Lower lobe of right lung (tissue), 2 donors: ENCODE measurements at regions not wholly inside any gene's neighbourhood (a gene's known extent, or its start where the extent isn't known, plus 50 kb on each side); places are given as distances from the start of the nearest gene placed in this dataset.
"Not testable (repeated sequence)": the region's sequence is repeated elsewhere in the genome, so short reads cannot be mapped to it uniquely, and the experiment has no call there.

ENCODE experiments used
- ATAC-seq, 2 donors: fragments of 200-7000 bp; cut with Tn5 transposase; one replicate each; pipeline ENCODE4 v1.9.1; 2020 to 2022; ENCODE audit warnings: mild to moderate bottlenecking in 2 of 2, moderate library complexity in 2 of 2
- DNase-seq: peaks from one replicate; pipeline ENCODE4 v3.0.0-alpha.2; 2020
- H3K27ac ChIP-seq: fragments of 200-600 bp; one replicate; pipeline ENCODE4 v1.8.0; 2022
- H3K27me3 ChIP-seq: fragments of 200-600 bp; one replicate; pipeline ENCODE4 v1.8.0; 2022; ENCODE audit warnings: low read depth
- H3K36me3 ChIP-seq: fragments of 200-600 bp; one replicate; pipeline ENCODE4 v1.8.0; 2022; ENCODE audit warnings: mild to moderate bottlenecking
- H3K4me1 ChIP-seq: fragments of 200-600 bp; one replicate; pipeline ENCODE4 v1.8.0; 2022
- H3K4me3 ChIP-seq: fragments of 200-600 bp; one replicate; pipeline ENCODE4 v1.8.0; 2022; ENCODE audit warnings: mild to moderate bottlenecking
- H3K9me3 ChIP-seq: fragments of 200-600 bp; one replicate; pipeline ENCODE4 v1.8.0; 2022
- CTCF ChIP-seq: fragments of 200-600 bp; IDR thresholded peaks from one replicate; pipeline ENCODE4 v1.8.0; 2022; ENCODE audit warnings: antibody characterized with exemption, mild to moderate bottlenecking
- intact Hi-C: fragments of 100-400 bp; cut with DNase I; formaldehyde crosslinking; loops from one replicate; pipeline ENCODE4 v1.11.0; 2022
- donor health status: DM: no; HTN: yes; CAD: no; lungs with severe emphysema.

- Histone ChIP-seq H3K36me3 (no peaks in the 10 kb centered on the region), H3K4me3 (no peak overlapping the region), H3K27ac (no peak overlapping the region), H3K4me1 (peaks cover 18% of the 10 kb centered on the region), H3K27me3 (no peaks in the 10 kb centered on the region), H3K9me3 (no peaks in the 10 kb centered on the region)
- intact Hi-C loops: no loop called here
- DNase-seq: no peak
- TF ChIP-seq CTCF: no peak
- no peak for ATAC-seq
These were observed 270.5 kb downstream of the FAM43A start for GRCh38 chr3:194955979-194956696.

- DNase-seq (no peak), ATAC-seq (no peak)
- Histone ChIP-seq H3K4me1 (peaks cover 13% of the 10 kb centered on the region), H3K36me3 (no peaks in the 10 kb centered on the region), H3K27me3 (no peaks in the 10 kb centered on the region), H3K27ac (no peak overlapping the region), H3K9me3 (no peaks in the 10 kb centered on the region), H3K4me3 (no peak overlapping the region)
- intact Hi-C loops: no loop called here
- no peak for TF ChIP-seq CTCF
These were observed 271.2 kb downstream of the FAM43A start for GRCh38 chr3:194956697-194957396.

- no peak for DNase-seq
- Histone ChIP-seq H3K4me3 (no peak overlapping the region), H3K9me3 (no peaks in the 10 kb centered on the region), H3K36me3 (no peaks in the 10 kb centered on the region), H3K27ac (no peak overlapping the region), H3K27me3 (no peaks in the 10 kb centered on the region), H3K4me1 (peaks cover 5% of the 10 kb centered on the region)
- intact Hi-C loops: no loop called here
- no peak for TF ChIP-seq CTCF
- ATAC-seq: no peak
These were observed 272.1 kb downstream of the FAM43A start for GRCh38 chr3:194957743-194958240.

GRCh38 chr3:194959217-194959616 is 273.5 kb downstream of the FAM43A start:
- intact Hi-C loops: no loop called here
- ATAC-seq: no peak

GRCh38 chr3:194959666-194960065 is 274.0 kb downstream of the FAM43A start:
- H3K27me3 ChIP-seq, H3K4me1 ChIP-seq, intact Hi-C loops, H3K4me3 ChIP-seq, DNase-seq, H3K36me3 ChIP-seq, ATAC-seq, H3K9me3 ChIP-seq, H3K27ac ChIP-seq: not testable (repeated sequence)

More at GRCh38 chr3:194959217-194959616, 273.5 kb downstream of the FAM43A start:
- TF ChIP-seq CTCF: no peak
- Histone ChIP-seq H3K36me3 (no peaks in the 10 kb centered on the region), H3K27ac (no peak overlapping the region), H3K4me3 (no peak overlapping the region), H3K4me1 (no peaks in the 10 kb centered on the region), H3K27me3 (no peaks in the 10 kb centered on the region), H3K9me3 (no peaks in the 10 kb centered on the region)
- DNase-seq: no peak

- no peak overlapping the region for H3K4me3 ChIP-seq
- H3K27ac ChIP-seq: no peak overlapping the region
- DNase-seq (no peak), ATAC-seq (no peak)
- intact Hi-C loops: no loop called here
- H3K9me3 ChIP-seq: no peaks in the 10 kb centered on the region
- no peaks in the 10 kb centered on the region for H3K36me3 ChIP-seq
- no peaks in the 10 kb centered on the region for H3K4me1 ChIP-seq
- no peak for TF ChIP-seq CTCF
- H3K27me3 ChIP-seq: no peaks in the 10 kb centered on the region
These were observed 274.9 kb downstream of the FAM43A start for GRCh38 chr3:194960446-194961032.
